ENCODE measurements at regions not wholly inside any gene's neighbourhood (a gene's known extent, or its start where the extent isn't known, plus 50 kb on each side); places are given as distances from the start of the nearest gene placed in this dataset.

- no peak for DNase-seq
Measured at GRCh38 chr1:108082738-108083562, 117.2 kb downstream of the SLC25A24 start.

GRCh38 chr1:108082001-108082400 is 117.0 kb upstream of the VAV3 start:
- no peak for DNase-seq

- no peak for DNase-seq
Measured at GRCh38 chr1:108080448-108080847, 115.5 kb upstream of the VAV3 start.

- DNase-seq, result no peak
Measured at GRCh38 chr1:108079440-108080025, 114.6 kb upstream of the VAV3 start.

GRCh38 chr1:108077991-108078390 is 113.0 kb upstream of the VAV3 start:
- no peak for DNase-seq

GRCh38 chr1:108075055-108075454 is 110.1 kb upstream of the VAV3 start:
- no peak for DNase-seq

- DNase-seq, result no peak
Measured at GRCh38 chr1:108072776-108073175, 107.8 kb upstream of the VAV3 start.

- no peak for DNase-seq
Measured at GRCh38 chr1:108072212-108072611, 107.2 kb upstream of the VAV3 start.

GRCh38 chr1:108071601-108072000 is 106.6 kb upstream of the VAV3 start:
- no peak for DNase-seq

GRCh38 chr1:108070662-108071061 is 105.7 kb upstream of the VAV3 start:
- no peak for DNase-seq

- DNase-seq, result no peak
Measured at GRCh38 chr1:108067884-108068540, 103.0 kb upstream of the VAV3 start.

- DNase-seq, result no peak
Measured at GRCh38 chr1:108066808-108067207, 101.8 kb upstream of the VAV3 start.

- DNase-seq, result no peak
Measured at GRCh38 chr1:108064255-108064654, 99.3 kb upstream of the VAV3 start.

- no peak for DNase-seq
Measured at GRCh38 chr1:108063703-108064102, 98.7 kb upstream of the VAV3 start.

- peak; percentile 72 for DNase-seq
Measured at GRCh38 chr1:108059945-108060344, 95.0 kb upstream of the VAV3 start.

GRCh38 chr1:108057541-108057940 is 92.6 kb upstream of the VAV3 start:
- DNase-seq, result peak; percentile 6

GRCh38 chr1:108056436-108056990 is 91.5 kb upstream of the VAV3 start:
- no peak for DNase-seq

GRCh38 chr1:108055387-108055786 is 90.4 kb upstream of the VAV3 start:
- DNase-seq, result no peak

GRCh38 chr1:108054396-108054795 is 89.4 kb upstream of the VAV3 start:
- no peak for DNase-seq

- no peak for DNase-seq
Measured at GRCh38 chr1:108053270-108054013, 88.5 kb upstream of the VAV3 start.

GRCh38 chr1:108051631-108052377 is 86.8 kb upstream of the VAV3 start:
- DNase-seq, result no peak
